K562 (cell line): ENCODE measurements at regions not wholly inside any gene's neighbourhood (a gene's known extent, or its start where the extent isn't known, plus 50 kb on each side); places are given as distances from the start of the nearest gene placed in this dataset.

ENCODE experiments used
- ATAC-seq: fragments of 200-7000 bp; cut with Tn5 transposase; 3 replicates; pipeline ENCODE4 v1.9.1; 2020; ENCODE audit warnings: moderate library complexity
- BruUV-seq: library from RNA; stranded (reverse); fragments of 400-500 nt; replicated peaks from 2 replicates; lab custom pipeline; 2021; lab: Mats Ljungman, UMichigan
- CTCF ChIA-PET: fragments of 300-600 bp; formaldehyde crosslinking; extraction: SDS; loops from one replicate; lab custom pipeline; 2021; ENCODE audit warnings: low intra/inter-chr PET ratio; lab: Yijun Ruan, JAX
- POLR2A ChIA-PET: fragments of 300-600, 350-650 bp; sonication (Branson Sonifier 250); formaldehyde crosslinking; extraction: SDS; loops from one replicate; lab custom pipeline; 2021; ENCODE audit warnings: antibody characterized with exemption, inconsistent platforms; lab: Yijun Ruan, JAX
- DNase-seq, 4 experiments: peaks; one replicate each; pipeline versions ENCODE4 v3.0.0 to v3.0.0-alpha.2; 2011 to 2018; ENCODE audit warnings: low spot score in 3 of 4, mixed read lengths in 3 of 4; ENCODE audit errors: extremely low read depth in 1 of 4
- FAIRE-seq: peaks from 2 replicates; lab custom pipeline; 2011; peaks lifted over from hg19 to GRCh38; lab: Jason Lieb, UNC
- H2AFZ ChIP-seq: 2 replicates; pipeline ENCODE4 v1.6.0; 2011; ENCODE audit warnings: low read depth, low read length, control low read depth, inconsistent platforms
- H3K27ac ChIP-seq: fragments of 200-600 bp; 3 replicates; pipeline ENCODE4 v1.8.0; 2011; ENCODE audit warnings: low read depth, mild to moderate bottlenecking, control low read depth, inconsistent platforms, low read length, moderate library complexity, mixed read lengths; ENCODE audit errors: extremely low read depth
- H3K27me3 ChIP-seq, 2 experiments: fragments of 300-600 bp in 1 of 2; 2 replicates in 1 of 2; 3 replicates in 1 of 2; pipeline versions ENCODE4 v1.6.0 to v1.8.0; 2011; ENCODE audit warnings: inconsistent platforms in 2 of 2, low read length in 2 of 2, mild to moderate bottlenecking in 1 of 2, mixed read lengths in 1 of 2, moderate library complexity in 1 of 2; ENCODE audit not compliant: control insufficient read depth in 2 of 2, insufficient read depth in 2 of 2
- H3K36me3 ChIP-seq: fragments of 300-600 bp; 3 replicates; pipeline ENCODE4 v1.8.0; 2011; ENCODE audit warnings: mild to moderate bottlenecking, low read length, inconsistent platforms; ENCODE audit not compliant: control insufficient read depth, insufficient read depth
- H3K4me1 ChIP-seq, 2 experiments: fragments of 200-600 bp in 1 of 2; replicated peaks in 1 of 2; 2 replicates in 1 of 2; 3 replicates in 1 of 2; pipeline versions ENCODE4 v1.5.1 to v1.8.0; 2011; ENCODE audit warnings: inconsistent platforms in 2 of 2, low read length in 2 of 2, mild to moderate bottlenecking in 1 of 2, mixed read lengths in 1 of 2, moderate library complexity in 1 of 2; ENCODE audit not compliant: control insufficient read depth in 2 of 2, insufficient read depth in 2 of 2
- H3K4me2 ChIP-seq: 2 replicates; pipeline ENCODE4 v1.6.1; 2011; ENCODE audit warnings: low read length, control low read depth, inconsistent platforms, mixed read lengths; ENCODE audit not compliant: insufficient read depth
- H3K4me3 ChIP-seq: fragments of 200-600 bp; sonication (generic), shearing (Covaris generic); 2 replicates; pipeline ENCODE4 v1.5.1; 2016; ENCODE audit warnings: control low read depth, inconsistent platforms
- H3K79me2 ChIP-seq: fragments of 200-600 bp; 3 replicates; pipeline ENCODE4 v1.8.0; 2011; ENCODE audit warnings: low read length, inconsistent platforms; ENCODE audit not compliant: control insufficient read depth, insufficient read depth
- H3K9ac ChIP-seq, 2 experiments: 2 replicates each; pipeline versions ENCODE4 v1.6.0 to v1.6.1; 2011; ENCODE audit warnings: low read depth in 2 of 2, low read length in 2 of 2, control low read depth in 1 of 2, inconsistent platforms in 1 of 2, mild to moderate bottlenecking in 1 of 2, mixed read lengths in 1 of 2; ENCODE audit not compliant: insufficient read depth in 1 of 2
- H3K9me1 ChIP-seq: one replicate; pipeline ENCODE4 v1.6.0; 2011; ENCODE audit warnings: inconsistent platforms, mild to moderate bottlenecking, low read length, moderate library complexity; ENCODE audit not compliant: control insufficient read depth, insufficient read depth
- H3K9me3 ChIP-seq: replicated peaks from 2 replicates; pipeline ENCODE4 v1.5.1; 2011; ENCODE audit warnings: low read depth, low read length, inconsistent platforms; ENCODE audit not compliant: control insufficient read depth, insufficient read depth
- H4K20me1 ChIP-seq: replicated peaks from 2 replicates; pipeline ENCODE4 v1.6.1; 2011; ENCODE audit warnings: low read length, inconsistent platforms, mixed read lengths; ENCODE audit not compliant: control insufficient read depth, insufficient read depth
- FOXP1 ChIP-seq: sonication (generic); formaldehyde crosslinking; IDR thresholded peaks from 2 replicates; pipeline ENCODE4 v1.8.0; 2022; ENCODE audit warnings: mild to moderate bottlenecking, missing genetic modification reagents
- HDAC3 ChIP-seq: fragments of 450-650 bp; IDR thresholded peaks from 2 replicates; pipeline ENCODE4 v1.6.1; 2018; ENCODE audit warnings: borderline replicate concordance, mild to moderate bottlenecking, moderate library complexity; ENCODE audit not compliant: partially characterized antibody
- NFIC ChIP-seq: fragments of 450-650 bp; IDR thresholded peaks from 2 replicates; pipeline ENCODE4 v1.6.1; 2017; ENCODE audit warnings: mild to moderate bottlenecking, inconsistent platforms
- NFIX ChIP-seq: fragments of 250-450 bp; sonication (Bioruptor Pico); IDR thresholded peaks from 2 replicates; pipeline ENCODE4 v1.4.0; 2020; ENCODE audit warnings: low read depth, mild to moderate bottlenecking, moderate library complexity
- WGBS: fragments of 100-300 bp; shearing (Covaris generic); methylation state at CpG from one replicate; pipeline ENCODE4 v1.1.6; 2016; ENCODE audit warnings: low coverage, mixed read lengths; ENCODE audit not compliant: insufficient coverage; ENCODE audit errors: missing lambda C conversion rate; 5-methylcytosine and 5-hydroxymethylcytosine counted together
- in situ Hi-C: fragments of 300-500 bp; cut with MboI; formaldehyde crosslinking; loops from 4 replicates; pipeline ENCODE4 v1.15.0; 2018; ENCODE audit warnings: inconsistent platforms, mixed read lengths
- intact Hi-C: fragments of 100-400 bp; cut with micrococcal nuclease; formaldehyde crosslinking; loops from 2 replicates; pipeline ENCODE4 v1.14.2; 2022
- TF ChIP-seq, protein P1 (sequence below): sonication (generic); formaldehyde crosslinking; IDR thresholded peaks from 2 replicates; pipeline ENCODE4 v1.8.1; 2023; ENCODE audit warnings: mild to moderate bottlenecking, missing genetic modification reagents
- TF ChIP-seq, protein P2 (sequence below), 2 experiments: fragments of 450-650 bp; IDR thresholded peaks; 2 replicates each; pipeline ENCODE4 v1.6.1; 2018; ENCODE audit warnings: mild to moderate bottlenecking in 2 of 2, low read depth in 1 of 2; ENCODE audit not compliant: partially characterized antibody in 2 of 2

DNA sequence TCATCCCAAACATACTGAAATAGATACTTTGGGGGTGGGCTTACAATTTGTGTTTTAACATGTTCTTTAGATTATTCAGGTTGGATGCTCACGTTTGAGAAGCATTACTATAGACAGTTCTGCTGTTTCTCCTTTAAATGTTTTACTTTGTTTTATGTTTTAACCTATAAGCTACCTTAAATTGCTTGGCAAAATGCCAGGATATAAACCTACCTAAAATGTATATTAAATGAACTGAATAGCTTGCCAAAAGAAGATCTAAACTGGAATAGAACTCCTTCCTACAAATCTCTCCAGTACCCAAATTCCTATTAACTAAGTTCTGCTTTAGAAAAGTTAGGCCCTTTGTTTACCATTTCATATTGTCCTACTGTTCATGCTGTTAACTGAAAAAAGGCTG lies 124.4 kb downstream of the TBX22 start:
- CTCF ChIA-PET, result no interaction called here
- Histone ChIP-seq H3K27me3 (no peaks in the 10 kb centered on the region), H3K27ac (no peak overlapping the region)
- FAIRE-seq, result no peak
- no TSS peak for BruUV-seq
- TF ChIP-seq, protein P1, sequence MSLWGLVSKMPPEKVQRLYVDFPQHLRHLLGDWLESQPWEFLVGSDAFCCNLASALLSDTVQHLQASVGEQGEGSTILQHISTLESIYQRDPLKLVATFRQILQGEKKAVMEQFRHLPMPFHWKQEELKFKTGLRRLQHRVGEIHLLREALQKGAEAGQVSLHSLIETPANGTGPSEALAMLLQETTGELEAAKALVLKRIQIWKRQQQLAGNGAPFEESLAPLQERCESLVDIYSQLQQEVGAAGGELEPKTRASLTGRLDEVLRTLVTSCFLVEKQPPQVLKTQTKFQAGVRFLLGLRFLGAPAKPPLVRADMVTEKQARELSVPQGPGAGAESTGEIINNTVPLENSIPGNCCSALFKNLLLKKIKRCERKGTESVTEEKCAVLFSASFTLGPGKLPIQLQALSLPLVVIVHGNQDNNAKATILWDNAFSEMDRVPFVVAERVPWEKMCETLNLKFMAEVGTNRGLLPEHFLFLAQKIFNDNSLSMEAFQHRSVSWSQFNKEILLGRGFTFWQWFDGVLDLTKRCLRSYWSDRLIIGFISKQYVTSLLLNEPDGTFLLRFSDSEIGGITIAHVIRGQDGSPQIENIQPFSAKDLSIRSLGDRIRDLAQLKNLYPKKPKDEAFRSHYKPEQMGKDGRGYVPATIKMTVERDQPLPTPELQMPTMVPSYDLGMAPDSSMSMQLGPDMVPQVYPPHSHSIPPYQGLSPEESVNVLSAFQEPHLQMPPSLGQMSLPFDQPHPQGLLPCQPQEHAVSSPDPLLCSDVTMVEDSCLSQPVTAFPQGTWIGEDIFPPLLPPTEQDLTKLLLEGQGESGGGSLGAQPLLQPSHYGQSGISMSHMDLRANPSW (CRISPR knock-in tag), result no peak
- no peak for TF ChIP-seq HDAC3
- peak; percentile 77 for TF ChIP-seq NFIC
- TF ChIP-seq FOXP1 (CRISPR knock-in tag), result no peak
- TF ChIP-seq, protein P2, sequence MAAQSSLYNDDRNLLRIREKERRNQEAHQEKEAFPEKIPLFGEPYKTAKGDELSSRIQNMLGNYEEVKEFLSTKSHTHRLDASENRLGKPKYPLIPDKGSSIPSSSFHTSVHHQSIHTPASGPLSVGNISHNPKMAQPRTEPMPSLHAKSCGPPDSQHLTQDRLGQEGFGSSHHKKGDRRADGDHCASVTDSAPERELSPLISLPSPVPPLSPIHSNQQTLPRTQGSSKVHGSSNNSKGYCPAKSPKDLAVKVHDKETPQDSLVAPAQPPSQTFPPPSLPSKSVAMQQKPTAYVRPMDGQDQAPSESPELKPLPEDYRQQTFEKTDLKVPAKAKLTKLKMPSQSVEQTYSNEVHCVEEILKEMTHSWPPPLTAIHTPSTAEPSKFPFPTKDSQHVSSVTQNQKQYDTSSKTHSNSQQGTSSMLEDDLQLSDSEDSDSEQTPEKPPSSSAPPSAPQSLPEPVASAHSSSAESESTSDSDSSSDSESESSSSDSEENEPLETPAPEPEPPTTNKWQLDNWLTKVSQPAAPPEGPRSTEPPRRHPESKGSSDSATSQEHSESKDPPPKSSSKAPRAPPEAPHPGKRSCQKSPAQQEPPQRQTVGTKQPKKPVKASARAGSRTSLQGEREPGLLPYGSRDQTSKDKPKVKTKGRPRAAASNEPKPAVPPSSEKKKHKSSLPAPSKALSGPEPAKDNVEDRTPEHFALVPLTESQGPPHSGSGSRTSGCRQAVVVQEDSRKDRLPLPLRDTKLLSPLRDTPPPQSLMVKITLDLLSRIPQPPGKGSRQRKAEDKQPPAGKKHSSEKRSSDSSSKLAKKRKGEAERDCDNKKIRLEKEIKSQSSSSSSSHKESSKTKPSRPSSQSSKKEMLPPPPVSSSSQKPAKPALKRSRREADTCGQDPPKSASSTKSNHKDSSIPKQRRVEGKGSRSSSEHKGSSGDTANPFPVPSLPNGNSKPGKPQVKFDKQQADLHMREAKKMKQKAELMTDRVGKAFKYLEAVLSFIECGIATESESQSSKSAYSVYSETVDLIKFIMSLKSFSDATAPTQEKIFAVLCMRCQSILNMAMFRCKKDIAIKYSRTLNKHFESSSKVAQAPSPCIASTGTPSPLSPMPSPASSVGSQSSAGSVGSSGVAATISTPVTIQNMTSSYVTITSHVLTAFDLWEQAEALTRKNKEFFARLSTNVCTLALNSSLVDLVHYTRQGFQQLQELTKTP (IDR thresholded peaks at IDR 0.05; ENCODE audit: low read depth in 1 of 2, partially characterized antibody in 2 of 2), result no peak
- TF ChIP-seq NFIX (CRISPR knock-in tag), result peak; percentile 68
- TF ChIP-seq, all 486 proteins: peak for 2
- Histone ChIP-seq H3K9ac (no peak overlapping the region), H3K4me3 (no peak overlapping the region), H3K4me1 (no peaks in the 10 kb centered on the region), H3K36me3 (no peaks in the 10 kb centered on the region), H4K20me1 (no peaks in the 10 kb centered on the region), H3K9me3 (no peaks in the 10 kb centered on the region), H3K4me2 (no peak overlapping the region), H2AFZ (no peak overlapping the region), H3K9me1 (no peaks in the 10 kb centered on the region), H3K79me2 (no peaks in the 10 kb centered on the region)
- in situ Hi-C loops, result no loop called here
- POLR2A ChIA-PET, result no interaction called here
- WGBS, result 0% methylated on average over 1 of the region's 1 CpG
- no peak for DNase-seq
- ATAC-seq, result no peak
- intact Hi-C loops, result no loop called here
